MCF 10A (cell line): ENCODE measurements at regions not wholly inside any gene's neighbourhood (a gene's known extent, or its start where the extent isn't known, plus 50 kb on each side); places are given as distances from the start of the nearest gene placed in this dataset.
A peak's percentile ranks its signal among the peaks of the same experiment; 100 is the strongest.

ENCODE experiments used
- BruUV-seq: library from RNA; stranded (reverse); fragments of 400-500 nt; replicated peaks from 2 replicates; lab custom pipeline; 2021; lab: Mats Ljungman, UMichigan
- CTCF ChIA-PET: fragments of 300-600 bp; sonication (Branson Sonifier 250); formaldehyde crosslinking; extraction: SDS; loops from one replicate; lab custom pipeline; 2021; ENCODE audit warnings: antibody characterized with exemption, inconsistent platforms; lab: Yijun Ruan, JAX
- POLR2A ChIA-PET: fragments of 300-600, 350-650 bp; sonication (Branson Sonifier 250); formaldehyde crosslinking; extraction: SDS; loops from one replicate; lab custom pipeline; 2020; ENCODE audit warnings: antibody characterized with exemption, inconsistent platforms; lab: Yijun Ruan, JAX
- DNase-seq: peaks from one replicate; pipeline ENCODE4 v3.0.0-alpha.2; 2018; ENCODE audit not compliant: unreplicated experiment
- H3K27ac Mint-ChIP-seq: one replicate; pipeline ENCODE4 v1.8.0; 2022; ENCODE audit warnings: mild to moderate bottlenecking, low read depth, mixed read lengths; ENCODE audit not compliant: unreplicated experiment
- H3K27me3 Mint-ChIP-seq: one replicate; pipeline ENCODE4 v1.8.0; 2022; ENCODE audit warnings: mixed read lengths; ENCODE audit not compliant: insufficient read depth, unreplicated experiment
- H3K36me3 Mint-ChIP-seq: one replicate; pipeline ENCODE4 v1.8.0; 2022; ENCODE audit warnings: mild to moderate bottlenecking, moderate library complexity, mixed read lengths; ENCODE audit not compliant: insufficient read depth, unreplicated experiment
- H3K4me1 Mint-ChIP-seq: one replicate; pipeline ENCODE4 v1.8.0; 2022; ENCODE audit warnings: mixed read lengths; ENCODE audit not compliant: insufficient read depth, unreplicated experiment
- H3K4me3 Mint-ChIP-seq: one replicate; pipeline ENCODE4 v1.8.0; 2022; ENCODE audit warnings: mild to moderate bottlenecking, moderate library complexity, mixed read lengths; ENCODE audit not compliant: unreplicated experiment
- H3K9me3 Mint-ChIP-seq: one replicate; pipeline ENCODE4 v1.8.0; 2022; ENCODE audit warnings: mixed read lengths; ENCODE audit not compliant: unreplicated experiment
- intact Hi-C: fragments of 100-400 bp; cut with micrococcal nuclease; formaldehyde crosslinking; loops from 2 replicates; pipeline ENCODE4 v1.14.1; 2022
- TF ChIP-seq, protein P1 (sequence below): fragments of 200-600 bp; IDR thresholded peaks from one replicate; pipeline ENCODE4 v1.8.0; 2022; ENCODE audit warnings: antibody characterized with exemption, mild to moderate bottlenecking; ENCODE audit not compliant: unreplicated experiment

DNA sequence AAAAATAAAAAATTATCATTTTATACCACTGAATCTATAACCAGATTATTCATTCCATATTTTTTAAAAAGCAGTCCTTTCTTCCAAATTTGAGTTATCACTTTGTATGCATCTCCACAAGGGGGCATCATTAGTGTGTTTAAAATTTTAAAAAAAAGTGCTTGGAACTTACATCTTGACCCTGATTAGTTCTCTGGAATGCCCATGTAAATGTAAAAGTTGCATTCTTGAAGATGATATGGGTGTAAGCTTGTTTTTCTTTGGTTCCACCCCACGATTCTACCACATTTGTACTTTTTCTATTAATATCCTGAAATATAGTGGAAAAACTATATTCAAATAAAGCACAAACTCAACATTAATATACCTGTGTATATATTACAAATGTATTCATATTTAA, 144.9 kb downstream of the ELAPOR2 start:
- H3K36me3 Mint-ChIP-seq: peaks cover 6% of the 10 kb centered on the region
- peaks cover 7% of the 10 kb centered on the region for H3K4me1 Mint-ChIP-seq
- no peaks in the 10 kb centered on the region for H3K9me3 Mint-ChIP-seq
- TF ChIP-seq, protein P1, sequence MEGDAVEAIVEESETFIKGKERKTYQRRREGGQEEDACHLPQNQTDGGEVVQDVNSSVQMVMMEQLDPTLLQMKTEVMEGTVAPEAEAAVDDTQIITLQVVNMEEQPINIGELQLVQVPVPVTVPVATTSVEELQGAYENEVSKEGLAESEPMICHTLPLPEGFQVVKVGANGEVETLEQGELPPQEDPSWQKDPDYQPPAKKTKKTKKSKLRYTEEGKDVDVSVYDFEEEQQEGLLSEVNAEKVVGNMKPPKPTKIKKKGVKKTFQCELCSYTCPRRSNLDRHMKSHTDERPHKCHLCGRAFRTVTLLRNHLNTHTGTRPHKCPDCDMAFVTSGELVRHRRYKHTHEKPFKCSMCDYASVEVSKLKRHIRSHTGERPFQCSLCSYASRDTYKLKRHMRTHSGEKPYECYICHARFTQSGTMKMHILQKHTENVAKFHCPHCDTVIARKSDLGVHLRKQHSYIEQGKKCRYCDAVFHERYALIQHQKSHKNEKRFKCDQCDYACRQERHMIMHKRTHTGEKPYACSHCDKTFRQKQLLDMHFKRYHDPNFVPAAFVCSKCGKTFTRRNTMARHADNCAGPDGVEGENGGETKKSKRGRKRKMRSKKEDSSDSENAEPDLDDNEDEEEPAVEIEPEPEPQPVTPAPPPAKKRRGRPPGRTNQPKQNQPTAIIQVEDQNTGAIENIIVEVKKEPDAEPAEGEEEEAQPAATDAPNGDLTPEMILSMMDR: peak; percentile 40
- H3K27ac Mint-ChIP-seq: no peak overlapping the region
- ChIA-PET CTCF (interaction anchor here (0.6 to 1.4 kb wide), 7 partner anchors 31 to 322 kb away, joined by 3 to 6 read pairs (median 3); no protein-coding TSS in a partner anchor), POLR2A (interaction anchor here (1.2 to 2.9 kb wide), 2 partner anchors 234 to 238 kb away, joined by 3 to 15 read pairs; partner anchors contain the start of gene DMTF1)
- H3K27me3 Mint-ChIP-seq: peaks cover 11% of the 10 kb centered on the region
- no peak overlapping the region for H3K4me3 Mint-ChIP-seq
- DNase-seq: peak; percentile 34
- intact Hi-C loops: loop anchor here (1.0 kb wide), 1 partner anchor 322 kb away; no protein-coding TSS in a partner anchor
- BruUV-seq: no TSS peak
